Calu3 (cell line): ENCODE measurements at regions not wholly inside any gene's neighbourhood (a gene's known extent, or its start where the extent isn't known, plus 50 kb on each side); places are given as distances from the start of the nearest gene placed in this dataset.

Source experiments
- BruUV-seq: library from RNA; stranded (reverse); fragments of 400-500 nt; replicated peaks from 2 replicates; lab custom pipeline; 2021; lab: Mats Ljungman, UMichigan
- CTCF ChIA-PET: fragments of 300-600 bp; sonication (Branson Sonifier 250); formaldehyde crosslinking; loops from one replicate; lab custom pipeline; 2022; ENCODE audit warnings: antibody characterized with exemption; lab: Charles Lee
- DNase-seq: peaks from one replicate; pipeline ENCODE4 v3.0.0; 2022
- H3K27ac Mint-ChIP-seq: one replicate; pipeline ENCODE4 v1.8.0; 2022; ENCODE audit warnings: mixed read lengths; ENCODE audit not compliant: unreplicated experiment
- H3K27me3 Mint-ChIP-seq: one replicate; pipeline ENCODE4 v1.8.0; 2022; ENCODE audit warnings: mixed read lengths; ENCODE audit not compliant: unreplicated experiment
- H3K36me3 Mint-ChIP-seq: one replicate; pipeline ENCODE4 v1.8.0; 2022; ENCODE audit warnings: mild to moderate bottlenecking, moderate library complexity, mixed read lengths; ENCODE audit not compliant: insufficient read depth, unreplicated experiment
- H3K4me1 Mint-ChIP-seq: one replicate; pipeline ENCODE4 v1.8.0; 2022; ENCODE audit warnings: mild to moderate bottlenecking, low read depth, mixed read lengths; ENCODE audit not compliant: unreplicated experiment
- H3K4me3 Mint-ChIP-seq: one replicate; pipeline ENCODE4 v1.8.0; 2022; ENCODE audit warnings: mild to moderate bottlenecking, low read depth, moderate library complexity, mixed read lengths; ENCODE audit not compliant: unreplicated experiment
- H3K9me3 Mint-ChIP-seq: one replicate; pipeline ENCODE4 v1.8.0; 2022; ENCODE audit warnings: low read depth, mixed read lengths; ENCODE audit not compliant: unreplicated experiment
- CTCF ChIP-seq: fragments of 200-600 bp; IDR thresholded peaks from one replicate; pipeline ENCODE4 v1.8.0; 2022; ENCODE audit warnings: antibody characterized with exemption; ENCODE audit not compliant: unreplicated experiment
- intact Hi-C: fragments of 100-400 bp; cut with micrococcal nuclease; formaldehyde crosslinking; loops from one replicate; pipeline ENCODE4 v1.10.0; 2022; ENCODE audit not compliant: unreplicated experiment

DNA sequence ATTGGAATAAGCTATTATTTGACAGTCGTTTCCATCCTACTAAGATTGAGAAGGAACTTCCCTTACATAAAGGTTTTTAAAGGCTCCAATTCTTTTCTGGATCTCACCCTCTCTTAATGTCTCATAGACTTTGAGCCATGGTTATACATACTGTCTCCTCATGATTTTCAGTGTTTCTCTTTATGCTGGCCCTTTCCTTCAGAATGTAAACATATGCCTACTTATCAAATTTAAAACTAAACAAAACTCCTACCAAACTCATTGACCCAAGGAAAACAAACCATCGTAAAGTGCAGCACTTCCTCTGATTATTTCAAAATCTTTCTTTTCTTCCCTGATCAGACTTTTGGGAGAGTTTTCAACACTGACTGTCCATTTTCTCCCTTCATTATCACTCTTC is 163.4 kb upstream of the DPYD start:
- H3K4me1 Mint-ChIP-seq = peaks cover 15% of the 10 kb centered on the region
- DNase-seq = no peak
- intact Hi-C loops = loop anchor here (10.0 kb wide), 1 partner anchor 241 kb away; no protein-coding TSS in a partner anchor
- no peak for TF ChIP-seq CTCF
- H3K27me3 Mint-ChIP-seq = no peaks in the 10 kb centered on the region
- peaks cover 13% of the 10 kb centered on the region for H3K9me3 Mint-ChIP-seq
- H3K4me3 Mint-ChIP-seq = no peak overlapping the region
- H3K36me3 Mint-ChIP-seq = peaks cover 8% of the 10 kb centered on the region
- no peak overlapping the region for H3K27ac Mint-ChIP-seq
- CTCF ChIA-PET = no interaction called here
- no TSS peak for BruUV-seq

DNA sequence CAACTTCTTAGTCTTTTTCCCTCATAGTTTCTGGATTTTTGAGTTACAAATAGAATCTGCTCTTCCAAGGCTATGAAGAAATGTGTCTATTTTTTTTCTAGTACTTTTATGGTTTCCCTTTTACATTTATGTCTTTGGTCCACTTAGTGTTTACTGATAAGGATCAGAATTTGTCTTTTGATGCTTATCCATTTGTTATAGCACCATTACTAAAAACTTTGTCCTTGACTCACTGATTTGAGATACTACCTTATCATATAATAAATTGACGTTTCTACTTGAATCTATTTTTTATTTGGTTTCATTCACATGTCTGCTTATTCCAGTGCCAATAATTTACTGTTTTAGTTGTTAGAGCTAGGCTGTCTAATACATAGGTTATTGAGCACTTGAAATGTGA is 161.1 kb upstream of the DPYD start:
- H3K9me3 Mint-ChIP-seq = peaks cover 12% of the 10 kb centered on the region
- TF ChIP-seq CTCF = no peak
- no peak overlapping the region for H3K27ac Mint-ChIP-seq
- peaks cover 8% of the 10 kb centered on the region for H3K4me1 Mint-ChIP-seq
- H3K27me3 Mint-ChIP-seq = no peaks in the 10 kb centered on the region
- H3K36me3 Mint-ChIP-seq = peaks cover 6% of the 10 kb centered on the region
- H3K4me3 Mint-ChIP-seq = no peak overlapping the region
- CTCF ChIA-PET = no interaction called here
- no peak for DNase-seq
- intact Hi-C loops = loop anchor here (10.0 kb wide), 1 partner anchor 243 kb away; no protein-coding TSS in a partner anchor
- BruUV-seq = no TSS peak

GRCh38 chr1:98078596-98078995 is 157.8 kb upstream of the DPYD start:
- H3K27ac Mint-ChIP-seq = no peak overlapping the region
- H3K27me3 Mint-ChIP-seq = no peaks in the 10 kb centered on the region
- intact Hi-C loops = no loop called here
- H3K4me3 Mint-ChIP-seq = no peak overlapping the region
- BruUV-seq = no TSS peak
- no peaks in the 10 kb centered on the region for H3K4me1 Mint-ChIP-seq
- TF ChIP-seq CTCF = no peak
- CTCF ChIA-PET = interaction anchor here (0.7 kb wide), 1 partner anchor 22 kb away, joined by 3 read pairs; no protein-coding TSS in a partner anchor
- no peak for DNase-seq
- no peaks in the 10 kb centered on the region for H3K36me3 Mint-ChIP-seq
- no peaks in the 10 kb centered on the region for H3K9me3 Mint-ChIP-seq

DNA sequence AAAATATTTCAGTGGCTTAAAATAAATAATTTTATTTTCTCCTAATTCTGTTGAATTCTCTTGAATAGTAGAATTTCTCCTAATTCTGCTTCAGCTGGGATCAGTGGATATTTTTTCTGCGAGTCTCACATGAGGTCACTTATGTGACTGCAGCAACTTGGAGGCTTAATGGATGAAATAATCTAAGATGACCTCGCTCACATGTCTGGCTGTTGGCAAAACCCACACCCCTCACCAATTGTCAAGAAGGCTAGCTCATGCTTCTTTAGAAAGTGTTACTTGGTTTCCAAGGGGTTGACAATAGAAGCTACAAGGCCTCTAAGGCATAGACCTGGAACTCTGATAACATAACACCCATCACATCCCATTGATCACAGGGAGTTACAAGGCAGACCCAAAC is 156.9 kb upstream of the DPYD start:
- no peaks in the 10 kb centered on the region for H3K36me3 Mint-ChIP-seq
- BruUV-seq = no TSS peak
- no peaks in the 10 kb centered on the region for H3K27me3 Mint-ChIP-seq
- no peaks in the 10 kb centered on the region for H3K4me1 Mint-ChIP-seq
- intact Hi-C loops = no loop called here
- no peak overlapping the region for H3K4me3 Mint-ChIP-seq
- DNase-seq = no peak
- no peaks in the 10 kb centered on the region for H3K9me3 Mint-ChIP-seq
- CTCF ChIA-PET = no interaction called here
- TF ChIP-seq CTCF = no peak
- no peak overlapping the region for H3K27ac Mint-ChIP-seq
